PC-3 (cell line): ENCODE measurements at regions not wholly inside any gene's neighbourhood (a gene's known extent, or its start where the extent isn't known, plus 50 kb on each side); places are given as distances from the start of the nearest gene placed in this dataset.
"Not testable (repeated sequence)": the region's sequence is repeated elsewhere in the genome, so short reads cannot be mapped to it uniquely, and the experiment has no call there.

Source experiments
- CTCF ChIP-seq: fragments of 300-600 bp; sonication (generic); conservative IDR thresholded peaks from 2 replicates; pipeline ENCODE4 v1.5.1; 2017; ENCODE audit warnings: antibody characterized with exemption, low read depth, mild to moderate bottlenecking, low read length
- EZH2phosphoT487 ChIP-seq: fragments of 300-600 bp; sonication (generic); IDR thresholded peaks from 2 replicates; pipeline ENCODE4 v1.6.1; 2018; ENCODE audit warnings: mild to moderate bottlenecking, antibody characterized with exemption, low read length, borderline replicate concordance

- not testable (repeated sequence) for TF ChIP-seq EZH2phosphoT487, CTCF
Observed at GRCh38 chr13:79173691-79174090, 232.4 kb downstream of the RBM26 start.
